ENCODE measurements at regions not wholly inside any gene's neighbourhood (a gene's known extent, or its start where the extent isn't known, plus 50 kb on each side); places are given as distances from the start of the nearest gene placed in this dataset.

DNA sequence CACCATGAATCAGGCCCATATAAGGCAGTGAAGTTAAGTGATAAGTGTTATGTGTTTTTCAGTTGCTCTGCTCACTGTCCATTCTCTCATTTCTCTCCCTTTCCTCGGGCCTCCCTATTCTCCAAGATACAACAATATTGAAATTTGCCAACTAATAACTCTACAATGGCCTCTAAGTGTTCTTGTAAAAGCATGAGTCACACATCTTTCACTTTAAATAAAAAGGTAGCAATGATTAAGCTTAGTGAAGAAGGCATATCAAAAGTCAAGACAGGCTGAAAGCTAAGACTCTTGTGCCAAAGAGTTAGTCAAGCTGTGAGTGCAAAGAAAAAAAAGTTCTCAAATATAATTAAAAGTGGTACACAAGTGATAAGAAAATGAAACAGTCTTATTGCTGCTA lies 675.4 kb downstream of the OTOL1 start:
- peaks cover 0 to 17% (median 0%) of the 10 kb centered on the region in 4 donors for H3K9me3 ChIP-seq
- WGBS, 5 donors = 51 to 68% (median 61%) methylated on average over 1 of the region's 1 CpG
- no peaks in the 10 kb centered on the region for H3K36me3 ChIP-seq
- no peak overlapping the region for H3K4me3 ChIP-seq
- H3K4me1 ChIP-seq = no peaks in the 10 kb centered on the region
- intact Hi-C loops (cut with DNase I; ENCODE audit: low total_unique reads) = no loop called here
- no peak for TF ChIP-seq EP300 (IDR thresholded peaks at IDR 0.05)
- TF ChIP-seq, protein P1, sequence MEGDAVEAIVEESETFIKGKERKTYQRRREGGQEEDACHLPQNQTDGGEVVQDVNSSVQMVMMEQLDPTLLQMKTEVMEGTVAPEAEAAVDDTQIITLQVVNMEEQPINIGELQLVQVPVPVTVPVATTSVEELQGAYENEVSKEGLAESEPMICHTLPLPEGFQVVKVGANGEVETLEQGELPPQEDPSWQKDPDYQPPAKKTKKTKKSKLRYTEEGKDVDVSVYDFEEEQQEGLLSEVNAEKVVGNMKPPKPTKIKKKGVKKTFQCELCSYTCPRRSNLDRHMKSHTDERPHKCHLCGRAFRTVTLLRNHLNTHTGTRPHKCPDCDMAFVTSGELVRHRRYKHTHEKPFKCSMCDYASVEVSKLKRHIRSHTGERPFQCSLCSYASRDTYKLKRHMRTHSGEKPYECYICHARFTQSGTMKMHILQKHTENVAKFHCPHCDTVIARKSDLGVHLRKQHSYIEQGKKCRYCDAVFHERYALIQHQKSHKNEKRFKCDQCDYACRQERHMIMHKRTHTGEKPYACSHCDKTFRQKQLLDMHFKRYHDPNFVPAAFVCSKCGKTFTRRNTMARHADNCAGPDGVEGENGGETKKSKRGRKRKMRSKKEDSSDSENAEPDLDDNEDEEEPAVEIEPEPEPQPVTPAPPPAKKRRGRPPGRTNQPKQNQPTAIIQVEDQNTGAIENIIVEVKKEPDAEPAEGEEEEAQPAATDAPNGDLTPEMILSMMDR (IDR thresholded peaks at IDR 0.05) = no peak
- no peaks in the 10 kb centered on the region for H3K27me3 ChIP-seq
- no peak overlapping the region for H3K27ac ChIP-seq
- DNase-seq = no peak

DNA sequence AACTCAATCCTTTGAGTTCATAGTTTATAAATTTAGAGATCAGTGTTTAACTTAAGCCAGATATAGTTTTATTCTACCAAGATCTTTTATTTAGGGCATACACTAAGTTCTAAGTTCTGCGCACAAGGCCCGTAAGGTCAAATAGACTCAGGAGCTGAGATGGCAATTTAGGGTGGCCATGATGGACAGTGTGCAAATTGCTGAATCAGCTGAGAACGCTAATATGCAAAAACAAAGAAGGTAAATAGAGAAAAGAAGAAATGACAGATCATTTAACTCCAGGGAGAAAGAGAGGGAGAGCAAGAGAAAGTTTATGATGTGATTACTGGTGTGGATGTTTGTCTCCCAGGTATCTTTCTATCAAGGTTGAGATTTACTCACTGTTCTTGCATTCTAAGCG lies 678.5 kb downstream of the OTOL1 start:
- no peak for DNase-seq
- intact Hi-C loops (cut with DNase I; ENCODE audit: low total_unique reads) = no loop called here
- H3K36me3 ChIP-seq = no peaks in the 10 kb centered on the region
- peaks cover 0 to 17% (median 0%) of the 10 kb centered on the region in 4 donors for H3K9me3 ChIP-seq
- TF ChIP-seq POLR2A (IDR thresholded peaks at IDR 0.05) (no peak), POLR2AphosphoS5 (IDR thresholded peaks at IDR 0.05) (no peak), EP300 (IDR thresholded peaks at IDR 0.05) (no peak)
- TF ChIP-seq, protein P1 (IDR thresholded peaks at IDR 0.05) = no peak
- no peak overlapping the region for H3K4me3 ChIP-seq
- H3K27ac ChIP-seq = no peak overlapping the region
- no peaks in the 10 kb centered on the region for H3K27me3 ChIP-seq
- 75 to 87% (median 83%) methylated on average over 4 of the region's 4 CpGs for WGBS, 5 donors
- H3K4me1 ChIP-seq = no peaks in the 10 kb centered on the region

DNA sequence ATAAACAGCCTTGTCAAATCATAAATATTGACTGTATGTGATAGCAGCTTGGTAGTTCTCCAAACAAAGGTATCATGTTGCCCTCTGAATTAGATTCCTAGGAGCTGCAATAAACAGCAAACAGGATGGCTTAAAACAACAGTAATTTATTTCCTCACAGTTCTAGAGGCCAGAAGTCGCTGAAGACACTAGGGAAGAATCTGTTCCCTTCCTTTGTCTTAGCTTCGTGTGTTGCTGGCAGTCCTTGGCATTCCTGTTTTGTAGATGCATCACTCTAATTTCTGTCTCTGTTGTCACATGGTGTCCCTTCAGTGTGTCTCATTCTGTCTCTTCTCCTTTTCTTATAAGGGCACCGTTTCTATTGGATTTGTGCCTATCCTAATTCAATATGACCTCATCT lies 679.3 kb downstream of the OTOL1 start:
- H3K4me1 ChIP-seq = no peaks in the 10 kb centered on the region
- no peak overlapping the region for H3K27ac ChIP-seq
- no peaks in the 10 kb centered on the region for H3K27me3 ChIP-seq
- TF ChIP-seq, protein P1 (IDR thresholded peaks at IDR 0.05) = no peak
- no peak for TF ChIP-seq POLR2AphosphoS5 (IDR thresholded peaks at IDR 0.05)
- TF ChIP-seq POLR2A (IDR thresholded peaks at IDR 0.05) = no peak
- no peak for TF ChIP-seq EP300 (IDR thresholded peaks at IDR 0.05)
- intact Hi-C loops (cut with DNase I; ENCODE audit: low total_unique reads) = no loop called here
- H3K4me3 ChIP-seq = no peak overlapping the region
- WGBS, 5 donors = 28 to 44% (median 43%) methylated on average over 3 of the region's 3 CpGs
- DNase-seq = no peak
- peaks cover 0 to 17% (median 0%) of the 10 kb centered on the region in 4 donors for H3K9me3 ChIP-seq
- no peaks in the 10 kb centered on the region for H3K36me3 ChIP-seq

DNA sequence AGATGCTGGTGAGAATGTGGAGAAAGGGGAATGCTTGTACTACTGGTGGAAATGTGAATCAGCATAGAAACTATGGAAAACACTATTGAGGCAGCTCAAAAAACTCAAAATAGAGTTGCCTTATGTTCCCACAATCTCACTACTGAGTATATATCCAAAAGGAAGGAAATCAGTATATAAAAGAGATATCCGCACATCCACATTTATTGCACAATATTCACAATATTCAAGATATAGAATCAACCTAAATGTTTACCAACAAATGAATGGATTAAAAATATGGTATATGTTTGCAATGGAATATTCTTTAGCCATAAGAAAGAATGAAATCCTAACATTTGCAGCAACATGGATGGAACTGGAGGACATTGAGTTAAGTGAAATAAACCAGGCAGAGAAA lies 686.8 kb downstream of the OTOL1 start:
- TF ChIP-seq EP300 (IDR thresholded peaks at IDR 0.05) = no peak
- TF ChIP-seq POLR2A (IDR thresholded peaks at IDR 0.05) = no peak
- no peak for TF ChIP-seq POLR2AphosphoS5 (IDR thresholded peaks at IDR 0.05)
- DNase-seq = no peak
- intact Hi-C loops (cut with DNase I; ENCODE audit: low total_unique reads) = no loop called here
- Histone ChIP-seq H3K36me3 (no peaks in the 10 kb centered on the region), H3K4me1 (no peaks in the 10 kb centered on the region), H3K9me3 (peaks cover 0 to 6% (median 0%) of the 10 kb centered on the region in 4 donors), H3K27ac (no peak overlapping the region), H3K4me3 (no peak overlapping the region), H3K27me3 (no peaks in the 10 kb centered on the region)
- 92 to 97% (median 94%) methylated on average over 1 of the region's 1 CpG for WGBS, 5 donors

DNA sequence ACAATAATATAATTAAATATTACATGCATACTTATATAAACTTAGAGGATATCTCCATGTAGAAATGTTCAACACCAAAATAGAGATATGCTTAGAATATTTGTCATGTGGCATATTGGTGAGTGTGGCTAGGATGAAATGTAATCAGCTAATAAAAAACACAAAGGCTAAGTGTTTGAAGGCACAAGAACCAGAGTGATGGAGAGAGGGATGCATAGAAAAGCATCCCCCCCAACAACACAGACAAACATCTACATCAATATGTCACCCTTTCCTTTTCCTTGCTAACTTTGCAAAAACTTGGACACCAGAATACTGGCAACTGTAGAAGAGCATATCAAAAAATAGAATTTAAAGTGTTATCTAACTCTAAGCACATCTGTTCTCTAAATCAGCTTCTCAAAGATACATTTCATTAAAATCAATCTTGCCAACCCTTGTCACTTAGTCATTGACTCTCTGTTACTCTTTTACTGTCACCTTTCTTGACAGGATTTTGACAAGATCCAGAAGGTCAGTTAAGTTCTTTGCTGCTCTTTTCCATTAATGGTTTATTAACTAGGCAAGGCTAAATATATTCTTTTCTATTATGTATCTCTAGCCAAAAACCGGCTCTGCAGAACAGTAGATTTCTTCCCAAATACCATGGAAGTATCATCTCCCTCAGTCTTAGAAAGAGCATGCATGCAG lies 695.9 kb downstream of the OTOL1 start:
- Histone ChIP-seq H3K4me1 (no peaks in the 10 kb centered on the region), H3K9me3 (peaks cover 0 to 10% (median 0%) of the 10 kb centered on the region in 4 donors), H3K36me3 (no peaks in the 10 kb centered on the region), H3K27ac (no peak overlapping the region), H3K27me3 (no peaks in the 10 kb centered on the region), H3K4me3 (no peak overlapping the region)
- WGBS, 5 donors = 70 to 85% (median 72%) methylated on average over 1 of the region's 1 CpG
- intact Hi-C loops (cut with DNase I; ENCODE audit: low total_unique reads) = no loop called here
- peak in 1 of 2 donors; percentile 3 for DNase-seq
- no peak for TF ChIP-seq POLR2A (IDR thresholded peaks at IDR 0.05)
- no peak for TF ChIP-seq EP300 (IDR thresholded peaks at IDR 0.05)
- TF ChIP-seq, protein P1 (IDR thresholded peaks at IDR 0.05) = no peak
- no peak for TF ChIP-seq POLR2AphosphoS5 (IDR thresholded peaks at IDR 0.05)
